OCI-LY7 (cell line): ENCODE measurements at regions not wholly inside any gene's neighbourhood (a gene's known extent, or its start where the extent isn't known, plus 50 kb on each side); places are given as distances from the start of the nearest gene placed in this dataset.

Source experiments
- CTCF ChIP-seq: fragments of 200-600 bp; sonication (generic); conservative IDR thresholded peaks from 2 replicates; pipeline ENCODE4 v1.5.1; 2014; ENCODE audit warnings: mild to moderate bottlenecking, antibody characterized with exemption, low read length, moderate library complexity, mixed read lengths
- EZH2phosphoT487 ChIP-seq: fragments of 200-600 bp; sonication (generic); IDR thresholded peaks from 2 replicates; pipeline ENCODE4 v1.6.1; 2018; ENCODE audit warnings: low read depth, borderline replicate concordance, mild to moderate bottlenecking, mixed run types, antibody characterized with exemption, low read length, moderate library complexity, mixed read lengths

- TF ChIP-seq CTCF (no peak), EZH2phosphoT487 (no peak)
These were observed 284.7 kb upstream of the HDAC4 start for GRCh38 chr2:239685556-239685955.
